ENCODE measurements at regions not wholly inside any gene's neighbourhood (a gene's known extent, or its start where the extent isn't known, plus 50 kb on each side); places are given as distances from the start of the nearest gene placed in this dataset.

GRCh38 chr1:234690872-234691271 is 80.9 kb upstream of the IRF2BP2 start:
- no peak for DNase-seq
- POLR2A ChIA-PET: no interaction called here
- Histone ChIP-seq H3K27ac (ENCODE audit: low read depth in 1 of 2, low read length in 2 of 2) (no peak overlapping the region), H3K4me1 (ENCODE audit: insufficient read depth, low read length) (no peaks in the 10 kb centered on the region), H3K9me3 (ENCODE audit: control insufficient read depth in 1 of 2, insufficient read depth in 1 of 2, low read length in 2 of 2) (no peaks in the 10 kb centered on the region), H3K27me3 (ENCODE audit: control insufficient read depth in 1 of 2, insufficient read depth in 2 of 2, low read length in 2 of 2) (no peaks in the 10 kb centered on the region), H3K36me3 (ENCODE audit: insufficient read depth, low read length) (no peaks in the 10 kb centered on the region), H3K4me3 (ENCODE audit: low read length) (no peak overlapping the region)
- ATAC-seq (ENCODE audit: poor library complexity): no peak
- H3K4me1 Mint-ChIP-seq (ENCODE audit: low read depth): peaks cover 5% of the 10 kb centered on the region
- intact Hi-C loops (cut with DNase I, micrococcal nuclease): loop anchor here (1.0 to 5.0 kb wide), 4 partner anchors 94 to 391 kb away; no protein-coding TSS in a partner anchor
- peaks cover 2% of the 10 kb centered on the region for H3K9me3 Mint-ChIP-seq
- CTCF ChIA-PET: interaction anchor here (0.7 to 0.8 kb wide), 2 partner anchors 14 to 329 kb away, joined by 3 to 4 read pairs; no protein-coding TSS in a partner anchor
- no peaks in the 10 kb centered on the region for H3K27me3 Mint-ChIP-seq
- no peak overlapping the region for H3K27ac Mint-ChIP-seq
- TF ChIP-seq, protein P1, sequence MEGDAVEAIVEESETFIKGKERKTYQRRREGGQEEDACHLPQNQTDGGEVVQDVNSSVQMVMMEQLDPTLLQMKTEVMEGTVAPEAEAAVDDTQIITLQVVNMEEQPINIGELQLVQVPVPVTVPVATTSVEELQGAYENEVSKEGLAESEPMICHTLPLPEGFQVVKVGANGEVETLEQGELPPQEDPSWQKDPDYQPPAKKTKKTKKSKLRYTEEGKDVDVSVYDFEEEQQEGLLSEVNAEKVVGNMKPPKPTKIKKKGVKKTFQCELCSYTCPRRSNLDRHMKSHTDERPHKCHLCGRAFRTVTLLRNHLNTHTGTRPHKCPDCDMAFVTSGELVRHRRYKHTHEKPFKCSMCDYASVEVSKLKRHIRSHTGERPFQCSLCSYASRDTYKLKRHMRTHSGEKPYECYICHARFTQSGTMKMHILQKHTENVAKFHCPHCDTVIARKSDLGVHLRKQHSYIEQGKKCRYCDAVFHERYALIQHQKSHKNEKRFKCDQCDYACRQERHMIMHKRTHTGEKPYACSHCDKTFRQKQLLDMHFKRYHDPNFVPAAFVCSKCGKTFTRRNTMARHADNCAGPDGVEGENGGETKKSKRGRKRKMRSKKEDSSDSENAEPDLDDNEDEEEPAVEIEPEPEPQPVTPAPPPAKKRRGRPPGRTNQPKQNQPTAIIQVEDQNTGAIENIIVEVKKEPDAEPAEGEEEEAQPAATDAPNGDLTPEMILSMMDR (IDR thresholded peaks at IDR 0.05): no peak
- no peaks in the 10 kb centered on the region for H3K36me3 Mint-ChIP-seq (ENCODE audit: low read depth)
- no peak overlapping the region for H3K4me3 Mint-ChIP-seq

DNA sequence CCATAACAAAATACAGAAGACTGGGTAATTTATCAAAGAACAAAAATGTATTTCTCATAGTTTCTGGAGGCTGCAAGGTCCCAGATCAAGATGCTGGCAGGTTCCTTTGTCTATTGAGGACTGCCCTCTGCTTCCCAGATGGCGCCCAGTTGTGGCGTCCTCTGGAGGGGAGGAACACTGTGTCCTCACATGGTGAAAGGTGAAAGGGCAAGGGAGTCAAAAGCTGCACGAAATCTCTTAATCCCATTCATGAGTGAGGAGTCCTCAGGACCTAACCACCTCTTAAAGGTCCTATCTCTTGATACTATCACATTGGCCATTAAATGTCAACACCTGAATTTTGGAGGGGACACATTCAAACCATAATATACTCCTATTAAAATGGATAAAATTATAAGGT is 79.3 kb upstream of the IRF2BP2 start:
- Mint-ChIP-seq H3K27me3 (no peaks in the 10 kb centered on the region), H3K36me3 (ENCODE audit: low read depth) (no peaks in the 10 kb centered on the region), H3K27ac (no peak overlapping the region), H3K9me3 (peaks cover 2% of the 10 kb centered on the region), H3K4me3 (no peak overlapping the region), H3K4me1 (ENCODE audit: low read depth) (peaks cover 5% of the 10 kb centered on the region)
- no peak overlapping the region for H3K4me3 ChIP-seq (ENCODE audit: low read length)
- no peak overlapping the region for H3K27ac ChIP-seq (ENCODE audit: low read depth in 1 of 2, low read length in 2 of 2)
- no peaks in the 10 kb centered on the region for H3K36me3 ChIP-seq (ENCODE audit: insufficient read depth, low read length)
- CTCF ChIA-PET: no interaction called here
- POLR2A ChIA-PET: no interaction called here
- intact Hi-C loops (cut with DNase I, micrococcal nuclease): no loop called here
- H3K27me3 ChIP-seq (ENCODE audit: control insufficient read depth in 1 of 2, insufficient read depth in 2 of 2, low read length in 2 of 2): no peaks in the 10 kb centered on the region
- DNase-seq: no peak
- TF ChIP-seq, protein P1 (IDR thresholded peaks at IDR 0.05): no peak
- no peaks in the 10 kb centered on the region for H3K4me1 ChIP-seq (ENCODE audit: insufficient read depth, low read length)
- H3K9me3 ChIP-seq (ENCODE audit: control insufficient read depth in 1 of 2, insufficient read depth in 1 of 2, low read length in 2 of 2): no peaks in the 10 kb centered on the region
- no peak for ATAC-seq (ENCODE audit: poor library complexity)

DNA sequence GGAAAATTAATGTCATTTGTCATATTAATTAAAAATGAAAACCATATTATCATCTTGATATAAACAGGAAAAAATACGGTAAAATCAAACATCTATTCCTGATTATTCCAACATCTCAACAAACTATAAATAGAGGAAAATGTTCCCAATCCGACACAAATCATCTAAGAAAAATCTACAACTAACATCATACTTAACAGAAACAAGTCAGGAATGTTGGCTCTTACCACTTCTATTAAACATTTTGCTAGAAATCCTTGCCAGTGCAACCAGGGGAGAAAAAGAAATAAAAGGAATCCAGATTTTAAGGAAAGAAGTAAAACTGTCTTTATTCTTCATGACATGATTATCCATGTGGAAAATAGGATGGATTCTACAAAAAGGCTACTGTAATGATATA is 77.0 kb upstream of the IRF2BP2 start:
- no peak overlapping the region for H3K27ac ChIP-seq (ENCODE audit: low read depth in 1 of 2, low read length in 2 of 2)
- no peaks in the 10 kb centered on the region for H3K27me3 Mint-ChIP-seq
- CTCF ChIA-PET: no interaction called here
- ATAC-seq (ENCODE audit: poor library complexity): no peak
- no peak for DNase-seq
- no peak overlapping the region for H3K27ac Mint-ChIP-seq
- H3K36me3 ChIP-seq (ENCODE audit: insufficient read depth, low read length): no peaks in the 10 kb centered on the region
- no peaks in the 10 kb centered on the region for H3K27me3 ChIP-seq (ENCODE audit: control insufficient read depth in 1 of 2, insufficient read depth in 2 of 2, low read length in 2 of 2)
- POLR2A ChIA-PET: no interaction called here
- H3K9me3 Mint-ChIP-seq: peaks cover 2% of the 10 kb centered on the region
- no peaks in the 10 kb centered on the region for H3K9me3 ChIP-seq (ENCODE audit: control insufficient read depth in 1 of 2, insufficient read depth in 1 of 2, low read length in 2 of 2)
- H3K4me3 ChIP-seq (ENCODE audit: low read length): no peak overlapping the region
- peaks cover 5% of the 10 kb centered on the region for H3K4me1 Mint-ChIP-seq (ENCODE audit: low read depth)
- no peaks in the 10 kb centered on the region for H3K4me1 ChIP-seq (ENCODE audit: insufficient read depth, low read length)
- H3K4me3 Mint-ChIP-seq: no peak overlapping the region
- H3K36me3 Mint-ChIP-seq (ENCODE audit: low read depth): no peaks in the 10 kb centered on the region
- intact Hi-C loops (cut with DNase I, micrococcal nuclease): no loop called here
- TF ChIP-seq, protein P1 (IDR thresholded peaks at IDR 0.05): no peak
